GM12878 (cell line): ENCODE measurements at regions not wholly inside any gene's neighbourhood (a gene's known extent, or its start where the extent isn't known, plus 50 kb on each side); places are given as distances from the start of the nearest gene placed in this dataset.

ENCODE experiments used
- ATAC-seq: fragments of 200-7000 bp; cut with Tn5 transposase; 3 replicates; pipeline ENCODE4 v1.9.1; 2020; ENCODE audit warnings: mild to moderate bottlenecking, moderate library complexity
- BruUV-seq: library from RNA; stranded (reverse); fragments of 400-500 nt; replicated peaks from 2 replicates; lab custom pipeline; 2021; lab: Mats Ljungman, UMichigan
- CTCF ChIA-PET: fragments of 300-600 bp; sonication (Branson Sonifier 250); formaldehyde crosslinking; extraction: SDS; loops from one replicate; lab custom pipeline; 2021; ENCODE audit warnings: inconsistent platforms; lab: Yijun Ruan, JAX
- POLR2A ChIA-PET: fragments of 350-600 bp; formaldehyde crosslinking; extraction: SDS; loops from one replicate; lab custom pipeline; 2021; ENCODE audit warnings: inconsistent platforms; lab: Charles Lee
- RAD21 ChIA-PET: fragments of 300-600 bp; sonication (Branson Sonifier 250); formaldehyde crosslinking; loops from one replicate; lab custom pipeline; 2023; ENCODE audit warnings: antibody characterized with exemption; ENCODE audit not compliant: unreplicated experiment; lab: Charles Lee
- SMC1A ChIA-PET: fragments of 300-600 bp; sonication (Branson Sonifier 250); formaldehyde crosslinking; loops from one replicate; lab custom pipeline; 2023; ENCODE audit not compliant: unreplicated experiment, uncharacterized antibody; lab: Charles Lee
- DNase-seq: peaks from one replicate; pipeline ENCODE4 v3.0.0-alpha.2; 2011; ENCODE audit warnings: low read depth, low spot score
- FAIRE-seq: peaks from 3 replicates; lab custom pipeline; 2011; peaks lifted over from hg19 to GRCh38; lab: Jason Lieb, UNC
- H2AFZ ChIP-seq: 2 replicates; pipeline ENCODE4 v1.6.0; 2011; ENCODE audit warnings: low read depth, low read length, control low read depth; ENCODE audit not compliant: control insufficient read depth
- H3K27ac ChIP-seq: 2 replicates; pipeline ENCODE4 v1.5.1; 2011; ENCODE audit warnings: control low read depth; ENCODE audit not compliant: control insufficient read depth, insufficient read depth
- H3K27me3 ChIP-seq, 2 experiments: replicated peaks in 1 of 2; 2 replicates each; pipeline versions ENCODE4 v1.6.0 to v1.6.1; 2011; ENCODE audit warnings: low read length in 1 of 2; ENCODE audit not compliant: control insufficient read depth in 2 of 2, insufficient read depth in 2 of 2
- H3K36me3 ChIP-seq, 2 experiments: 2 replicates each; pipeline ENCODE4 v1.5.1; 2011; ENCODE audit warnings: low read length in 1 of 2; ENCODE audit not compliant: control insufficient read depth in 2 of 2, insufficient read depth in 2 of 2
- H3K4me1 ChIP-seq: 2 replicates; pipeline ENCODE4 v1.6.1; 2011; ENCODE audit warnings: mild to moderate bottlenecking, low read length, moderate library complexity, mixed read lengths; ENCODE audit not compliant: control insufficient read depth, insufficient read depth
- H3K4me2 ChIP-seq: 2 replicates; pipeline ENCODE4 v1.6.0; 2011; ENCODE audit warnings: control low read depth; ENCODE audit not compliant: control insufficient read depth, insufficient read depth
- H3K4me3 ChIP-seq: fragments of 200-600 bp; sonication (generic); 2 replicates; pipeline ENCODE4 v1.5.1; 2016
- H3K79me2 ChIP-seq: 2 replicates; pipeline ENCODE4 v1.6.0; 2011; ENCODE audit warnings: low read length; ENCODE audit not compliant: control insufficient read depth, insufficient read depth
- H3K9ac ChIP-seq: 2 replicates; pipeline ENCODE4 v1.8.0; 2011; ENCODE audit warnings: low read length, control low read depth, mixed read lengths; ENCODE audit not compliant: control insufficient read depth, insufficient read depth
- H3K9me3 ChIP-seq: replicated peaks from 3 replicates; pipeline ENCODE4 v1.5.1; 2011; ENCODE audit warnings: mild to moderate bottlenecking, low read length; ENCODE audit not compliant: control insufficient read depth, insufficient read depth
- H4K20me1 ChIP-seq: 2 replicates; pipeline ENCODE4 v1.6.0; 2011; ENCODE audit not compliant: control insufficient read depth, insufficient read depth
- ASH2L ChIP-seq: fragments of 300-600, 200-600 bp; sonication (generic); IDR thresholded peaks from 2 replicates; pipeline ENCODE4 v1.6.1; 2017; ENCODE audit warnings: low read depth, mild to moderate bottlenecking, borderline replicate concordance
- CEBPB ChIP-seq, 2 experiments: fragments of 150-350 bp in 1 of 2; IDR thresholded peaks; 2 replicates each; pipeline ENCODE4 v1.6.1; 2012 to 2014; ENCODE audit warnings: low read depth in 2 of 2, low read length in 2 of 2, borderline replicate concordance in 1 of 2, inconsistent platforms in 1 of 2
- DPF2 ChIP-seq: fragments of 450-650 bp; IDR thresholded peaks from 2 replicates; pipeline ENCODE4 v1.6.1; 2017; ENCODE audit warnings: mild to moderate bottlenecking
- EED ChIP-seq: sonication (generic); IDR thresholded peaks from 2 replicates; pipeline ENCODE4 v1.6.1; 2016; ENCODE audit warnings: antibody characterized with exemption, low read depth
- ELK1 ChIP-seq: IDR thresholded peaks from 2 replicates; pipeline ENCODE4 v1.6.1; 2012; ENCODE audit warnings: low read depth, low read length, improper control_type of control experiment
- HSF1 ChIP-seq: fragments of 150-350 bp; IDR thresholded peaks from 2 replicates; pipeline ENCODE4 v1.6.1; 2014; ENCODE audit warnings: mild to moderate bottlenecking, low read depth, low read length
- IRF5 ChIP-seq: fragments of 450-650 bp; IDR thresholded peaks from 2 replicates; pipeline ENCODE4 v1.6.1; 2017; ENCODE audit warnings: borderline replicate concordance
- MEF2A ChIP-seq: IDR thresholded peaks from 2 replicates; pipeline ENCODE4 v1.6.1; 2011; ENCODE audit warnings: low read depth, mild to moderate bottlenecking, low read length, moderate library complexity; ENCODE audit not compliant: insufficient read depth
- POU2F2 ChIP-seq: IDR thresholded peaks from 3 replicates; pipeline ENCODE4 v1.6.1; 2011; ENCODE audit warnings: low read depth, mild to moderate bottlenecking, low read length, borderline replicate concordance
- RCOR1 ChIP-seq: conservative IDR thresholded peaks from 2 replicates; pipeline ENCODE4 v1.6.1; 2012; ENCODE audit warnings: low read depth, low read length, improper control_type of control experiment
- SP1 ChIP-seq: IDR thresholded peaks from one replicate; pipeline ENCODE4 v1.6.1; 2011; ENCODE audit warnings: low read depth, low read length
- STAT3 ChIP-seq: IDR thresholded peaks from 2 replicates; pipeline ENCODE4 v1.6.1; 2011; ENCODE audit warnings: low read depth, low read length, improper control_type of control experiment
- SUPT20H ChIP-seq: IDR thresholded peaks from 2 replicates; pipeline ENCODE4 v1.6.1; 2011; ENCODE audit warnings: low read depth, mild to moderate bottlenecking, low read length, moderate library complexity, borderline replicate concordance; ENCODE audit not compliant: control insufficient read depth
- TCF12 ChIP-seq: IDR thresholded peaks from 2 replicates; pipeline ENCODE4 v1.6.1; 2011; ENCODE audit warnings: low read depth, mild to moderate bottlenecking, low read length
- ZBTB33 ChIP-seq: fragments of 450-650 bp; IDR thresholded peaks from 2 replicates; pipeline ENCODE4 v1.6.1; 2017; ENCODE audit warnings: mild to moderate bottlenecking
- ZNF592 ChIP-seq: fragments of 450-650 bp; IDR thresholded peaks from 2 replicates; pipeline ENCODE4 v1.6.1; 2017; ENCODE audit warnings: mild to moderate bottlenecking, moderate library complexity
- WGBS: methylation state at CpG from one replicate; pipeline ENCODE4 v1.1.6; 2016; ENCODE audit warnings: low lambda C conversion rate; ENCODE audit not compliant: insufficient replicate concordance, insufficient coverage; ENCODE audit errors: missing lambda C conversion rate; 5-methylcytosine and 5-hydroxymethylcytosine counted together
- in situ Hi-C: fragments of 300-500 bp; cut with MboI; formaldehyde crosslinking; loops from 9 replicates; pipeline ENCODE4 v1.14.3; 2018; ENCODE audit warnings: mixed read lengths
- intact Hi-C: fragments of 100-400 bp; cut with micrococcal nuclease; formaldehyde crosslinking; loops from one replicate; pipeline ENCODE4 v1.14.2; 2022; ENCODE audit not compliant: unreplicated experiment

- no peak for ATAC-seq
- WGBS: 0% methylated on average over 5 of the region's 5 CpGs
- no peak overlapping the region for H3K4me3 ChIP-seq
- TF ChIP-seq MEF2A: no peak
- TF ChIP-seq STAT3: no peak
- TF ChIP-seq ZBTB33: no peak
- no peak for TF ChIP-seq ZNF592
- no peak for TF ChIP-seq CEBPB (IDR thresholded peaks at IDR 0.05; ENCODE audit: borderline replicate concordance in 1 of 2, low read depth in 2 of 2, low read length in 2 of 2)
- no peak for TF ChIP-seq TCF12
- TF ChIP-seq DPF2: no peak
- TF ChIP-seq SUPT20H: no peak
- no peak for TF ChIP-seq ASH2L
- TF ChIP-seq SP1: no peak
- no peak for TF ChIP-seq RCOR1
- no peak for TF ChIP-seq ELK1
- TF ChIP-seq HSF1: no peak
- TF ChIP-seq POU2F2: no peak
- TF ChIP-seq EED: no peak
- TF ChIP-seq IRF5: no peak
These were observed 318.3 kb upstream of the IRX4 start for GRCh38 chr5:2201011-2201410.

More at GRCh38 chr5:2201011-2201410, 318.3 kb upstream of the IRX4 start:
- H2AFZ ChIP-seq: no peak overlapping the region
- intact Hi-C loops: no loop called here
- H3K27me3 ChIP-seq: no peaks in the 10 kb centered on the region
- ChIA-PET SMC1A (no interaction called here), RAD21 (no interaction called here), POLR2A (no interaction called here), CTCF (no interaction called here)
- H4K20me1 ChIP-seq: no peaks in the 10 kb centered on the region
- H3K4me1 ChIP-seq: no peaks in the 10 kb centered on the region
- H3K79me2 ChIP-seq: no peaks in the 10 kb centered on the region
- no peak overlapping the region for H3K27ac ChIP-seq
- DNase-seq (no peak), FAIRE-seq (no peak)
- H3K9me3 ChIP-seq: no peaks in the 10 kb centered on the region
- no peak overlapping the region for H3K9ac ChIP-seq
- BruUV-seq: no TSS peak
- no peak overlapping the region for H3K4me2 ChIP-seq
- no peaks in the 10 kb centered on the region for H3K36me3 ChIP-seq
- in situ Hi-C loops: no loop called here
